ENCODE measurements at regions not wholly inside any gene's neighbourhood (a gene's known extent, or its start where the extent isn't known, plus 50 kb on each side); places are given as distances from the start of the nearest gene placed in this dataset.
A peak's percentile ranks its signal among the peaks of the same experiment; 100 is the strongest.

DNA sequence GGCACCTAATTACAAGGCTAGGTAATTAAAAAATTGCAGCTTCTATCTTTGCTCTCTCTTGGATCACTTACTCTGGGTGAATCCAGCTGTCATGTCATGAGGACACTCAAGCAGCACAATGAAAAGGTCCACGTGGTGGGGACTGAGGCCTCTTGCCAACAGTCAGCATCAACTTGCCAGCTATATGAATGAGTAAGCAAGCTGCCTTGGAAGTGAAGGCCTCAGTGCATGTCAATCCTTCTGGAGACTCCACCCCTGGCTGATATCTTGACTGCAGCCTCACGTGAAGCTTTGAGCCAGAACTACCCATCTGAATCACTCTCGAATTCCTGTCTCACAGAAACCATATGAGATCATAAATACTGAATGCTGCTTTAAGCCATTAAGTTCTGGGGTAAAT, 140.5 kb downstream of the SNX18 start:
- TF ChIP-seq EGR1 (IDR thresholded peaks at IDR 0.05) (no peak), TAF1 (IDR thresholded peaks at IDR 0.05; ENCODE audit: low read depth) (no peak), CEBPB (IDR thresholded peaks at IDR 0.05) (no peak)
- TF ChIP-seq, protein P1, sequence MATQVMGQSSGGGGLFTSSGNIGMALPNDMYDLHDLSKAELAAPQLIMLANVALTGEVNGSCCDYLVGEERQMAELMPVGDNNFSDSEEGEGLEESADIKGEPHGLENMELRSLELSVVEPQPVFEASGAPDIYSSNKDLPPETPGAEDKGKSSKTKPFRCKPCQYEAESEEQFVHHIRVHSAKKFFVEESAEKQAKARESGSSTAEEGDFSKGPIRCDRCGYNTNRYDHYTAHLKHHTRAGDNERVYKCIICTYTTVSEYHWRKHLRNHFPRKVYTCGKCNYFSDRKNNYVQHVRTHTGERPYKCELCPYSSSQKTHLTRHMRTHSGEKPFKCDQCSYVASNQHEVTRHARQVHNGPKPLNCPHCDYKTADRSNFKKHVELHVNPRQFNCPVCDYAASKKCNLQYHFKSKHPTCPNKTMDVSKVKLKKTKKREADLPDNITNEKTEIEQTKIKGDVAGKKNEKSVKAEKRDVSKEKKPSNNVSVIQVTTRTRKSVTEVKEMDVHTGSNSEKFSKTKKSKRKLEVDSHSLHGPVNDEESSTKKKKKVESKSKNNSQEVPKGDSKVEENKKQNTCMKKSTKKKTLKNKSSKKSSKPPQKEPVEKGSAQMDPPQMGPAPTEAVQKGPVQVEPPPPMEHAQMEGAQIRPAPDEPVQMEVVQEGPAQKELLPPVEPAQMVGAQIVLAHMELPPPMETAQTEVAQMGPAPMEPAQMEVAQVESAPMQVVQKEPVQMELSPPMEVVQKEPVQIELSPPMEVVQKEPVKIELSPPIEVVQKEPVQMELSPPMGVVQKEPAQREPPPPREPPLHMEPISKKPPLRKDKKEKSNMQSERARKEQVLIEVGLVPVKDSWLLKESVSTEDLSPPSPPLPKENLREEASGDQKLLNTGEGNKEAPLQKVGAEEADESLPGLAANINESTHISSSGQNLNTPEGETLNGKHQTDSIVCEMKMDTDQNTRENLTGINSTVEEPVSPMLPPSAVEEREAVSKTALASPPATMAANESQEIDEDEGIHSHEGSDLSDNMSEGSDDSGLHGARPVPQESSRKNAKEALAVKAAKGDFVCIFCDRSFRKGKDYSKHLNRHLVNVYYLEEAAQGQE (IDR thresholded peaks at IDR 0.05; ENCODE audit: low read depth), result no peak
- TF ChIP-seq, protein P2, sequence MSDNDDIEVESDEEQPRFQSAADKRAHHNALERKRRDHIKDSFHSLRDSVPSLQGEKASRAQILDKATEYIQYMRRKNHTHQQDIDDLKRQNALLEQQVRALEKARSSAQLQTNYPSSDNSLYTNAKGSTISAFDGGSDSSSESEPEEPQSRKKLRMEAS (IDR thresholded peaks at IDR 0.05), result peak; percentile 73; the same call in 1 of the 2 replicates
